Esophagus squamous epithelium (tissue), 4 donors: ENCODE measurements at regions not wholly inside any gene's neighbourhood (a gene's known extent, or its start where the extent isn't known, plus 50 kb on each side); places are given as distances from the start of the nearest gene placed in this dataset.

Experiments
- CTCF ChIP-seq, 6 experiments: fragments of 450-650 bp in 4 of 6; fragments of 200-600 bp in 2 of 6; sonication (generic) in 2 of 6; IDR thresholded peaks; one replicate each; pipeline ENCODE4 v1.5.1; 2016 to 2019; ENCODE audit warnings: antibody characterized with exemption in 6 of 6, mild to moderate bottlenecking in 4 of 6, moderate library complexity in 4 of 6
- POLR2A ChIP-seq, 4 donors: fragments of 450-650 bp; IDR thresholded peaks; one replicate each; pipeline ENCODE4 v1.6.1; 2017; ENCODE audit warnings: antibody characterized with exemption in 4 of 4, mild to moderate bottlenecking in 4 of 4, moderate library complexity in 3 of 4

- TF ChIP-seq POLR2A (IDR thresholded peaks at IDR 0.05), result no peak
- TF ChIP-seq CTCF (IDR thresholded peaks at IDR 0.05), result no peak
Measured at GRCh38 chr10:76621886-76622620, 1015.6 kb downstream of the KCNMA1 start.
